Thoracic aorta (tissue), 2 donors: ENCODE measurements at regions not wholly inside any gene's neighbourhood (a gene's known extent, or its start where the extent isn't known, plus 50 kb on each side); places are given as distances from the start of the nearest gene placed in this dataset.
"Not testable (repeated sequence)": the region's sequence is repeated elsewhere in the genome, so short reads cannot be mapped to it uniquely, and the experiment has no call there.

Experiments used
- ATAC-seq: fragments of 150-250 bp; one replicate; pipeline ENCODE4 v1.8.0; 2017; ENCODE audit warnings: low read depth; ENCODE audit not compliant: insufficient number of reproducible peaks, low FRiP score
- DNase-seq: peaks from one replicate; pipeline ENCODE4 v3.0.0-alpha.2; 2020; ENCODE audit warnings: low spot score
- H3K27ac ChIP-seq, 2 donors: fragments of 200-600 bp; sonication (generic); 1 replicate in 1 of 2; 2 replicates in 1 of 2; pipeline ENCODE4 v1.5.1; 2016; ENCODE audit warnings: mild to moderate bottlenecking in 2 of 2, moderate library complexity in 2 of 2
- H3K27me3 ChIP-seq: fragments of 200-600 bp; sonication (generic); replicated peaks from 2 replicates; pipeline ENCODE4 v1.6.0; 2016; ENCODE audit warnings: mild to moderate bottlenecking; ENCODE audit not compliant: insufficient read depth
- H3K36me3 ChIP-seq: fragments of 200-600 bp; sonication (generic); one replicate; pipeline ENCODE4 v1.5.1; 2016
- H3K4me1 ChIP-seq, 2 donors: fragments of 200-600 bp; sonication (generic); 1 replicate in 1 of 2; 2 replicates in 1 of 2; pipeline versions ENCODE4 v1.5.1 to v1.6.0; 2016; ENCODE audit warnings: low read depth in 2 of 2, mild to moderate bottlenecking in 1 of 2; ENCODE audit not compliant: control insufficient read depth in 1 of 2
- H3K4me3 ChIP-seq: fragments of 200-600 bp; sonication (generic); 2 replicates; pipeline ENCODE4 v1.5.1; 2016; ENCODE audit warnings: mild to moderate bottlenecking
- H3K9me3 ChIP-seq: fragments of 200-600 bp; sonication (generic); 2 replicates; pipeline ENCODE4 v1.5.1; 2016
- CTCF ChIP-seq: fragments of 200-600 bp; sonication (generic); IDR thresholded peaks from one replicate; pipeline ENCODE4 v1.5.1; 2019; ENCODE audit warnings: antibody characterized with exemption

DNA sequence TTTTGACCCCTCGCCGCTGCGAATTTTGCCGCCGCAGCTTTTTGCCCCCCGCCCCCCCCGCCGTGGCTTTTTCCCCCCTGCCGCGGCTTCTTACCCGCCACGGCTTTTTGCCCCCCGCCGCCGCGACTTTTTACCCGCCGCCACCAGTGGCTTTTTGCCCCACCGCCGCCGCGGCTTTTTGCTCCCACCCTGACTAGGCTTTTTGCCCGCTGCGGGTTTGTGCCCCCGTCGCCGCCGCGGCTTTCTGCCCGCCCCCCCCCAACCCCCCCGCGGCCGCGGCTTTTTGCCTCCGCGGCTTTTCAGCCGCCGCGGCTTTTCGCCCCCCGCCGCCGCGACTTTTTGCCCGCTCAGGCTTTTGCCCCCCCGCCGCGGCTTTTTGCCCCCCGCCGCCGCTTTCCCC, 598.1 kb downstream of the GOLGA6L6 start:
- H3K27me3 ChIP-seq: peaks cover 3% of the 10 kb centered on the region
- DNase-seq (no peak), ATAC-seq (no peak)
- no peak overlapping the region for H3K27ac ChIP-seq
- no peaks in the 10 kb centered on the region for H3K4me1 ChIP-seq
- H3K36me3 ChIP-seq: no peaks in the 10 kb centered on the region
- TF ChIP-seq CTCF: no peak
- no peaks in the 10 kb centered on the region for H3K9me3 ChIP-seq
- no peak overlapping the region for H3K4me3 ChIP-seq

DNA sequence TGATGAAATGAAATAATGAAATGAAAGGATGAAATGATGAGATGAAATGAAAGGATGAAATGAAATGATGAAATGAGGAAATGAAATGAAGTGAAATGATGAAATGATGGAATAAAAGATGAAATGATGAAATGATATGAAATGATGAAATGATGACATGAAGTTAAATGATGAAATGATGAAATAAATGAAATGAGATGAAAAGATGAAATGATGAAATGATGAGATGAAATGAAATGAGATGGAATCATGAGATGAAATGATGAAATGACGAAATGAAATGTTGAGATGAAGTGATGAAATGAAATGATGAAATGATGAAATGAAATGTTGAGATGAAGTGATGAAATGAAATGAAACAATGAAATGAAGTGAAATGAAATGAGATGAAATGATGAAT, 638.3 kb downstream of the GOLGA6L6 start:
- ATAC-seq, H3K4me1 ChIP-seq: not testable (repeated sequence)

DNA sequence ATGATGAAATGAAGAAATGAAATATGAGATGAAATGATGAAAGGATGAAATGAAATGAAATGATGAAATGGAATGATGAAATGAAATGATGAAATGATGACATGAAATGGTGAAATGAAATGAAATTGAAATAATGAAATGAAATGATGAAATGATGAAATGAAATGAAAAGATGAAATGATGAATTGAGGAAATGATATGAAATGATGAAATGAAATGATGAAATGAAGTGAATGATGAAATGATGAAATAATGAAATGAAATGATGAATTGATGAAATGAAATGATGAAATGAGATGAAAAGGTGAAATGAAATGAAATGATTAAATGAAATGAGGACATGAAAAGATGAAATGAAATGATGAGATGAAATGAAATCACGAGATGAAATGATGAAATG, 639.2 kb downstream of the GOLGA6L6 start:
- not testable (repeated sequence) for H3K9me3 ChIP-seq, H3K36me3 ChIP-seq, H3K4me1 ChIP-seq, H3K4me3 ChIP-seq, H3K27me3 ChIP-seq, ATAC-seq, H3K27ac ChIP-seq, DNase-seq

More for the DNA sequence above, 638.3 kb downstream of the GOLGA6L6 start:
- not testable (repeated sequence) for H3K9me3 ChIP-seq, H3K27me3 ChIP-seq, H3K36me3 ChIP-seq, H3K27ac ChIP-seq, H3K4me3 ChIP-seq, DNase-seq

GRCh38 chr15:19901414-19901813, 640.2 kb downstream of the GOLGA6L6 start:
- not testable (repeated sequence) for H3K27me3 ChIP-seq, H3K4me1 ChIP-seq, DNase-seq, ATAC-seq, H3K9me3 ChIP-seq, H3K4me3 ChIP-seq, H3K27ac ChIP-seq, H3K36me3 ChIP-seq

- DNase-seq: no peak
- ATAC-seq: no peak
- no peak for TF ChIP-seq CTCF
- Histone ChIP-seq H3K9me3 (no peaks in the 10 kb centered on the region), H3K4me1 (no peaks in the 10 kb centered on the region), H3K27me3 (no peaks in the 10 kb centered on the region), H3K27ac (no peak overlapping the region), H3K36me3 (no peaks in the 10 kb centered on the region), H3K4me3 (no peak overlapping the region)
Observed at GRCh38 chr15:19899021-19899824, 642.4 kb downstream of the GOLGA6L6 start.

DNA sequence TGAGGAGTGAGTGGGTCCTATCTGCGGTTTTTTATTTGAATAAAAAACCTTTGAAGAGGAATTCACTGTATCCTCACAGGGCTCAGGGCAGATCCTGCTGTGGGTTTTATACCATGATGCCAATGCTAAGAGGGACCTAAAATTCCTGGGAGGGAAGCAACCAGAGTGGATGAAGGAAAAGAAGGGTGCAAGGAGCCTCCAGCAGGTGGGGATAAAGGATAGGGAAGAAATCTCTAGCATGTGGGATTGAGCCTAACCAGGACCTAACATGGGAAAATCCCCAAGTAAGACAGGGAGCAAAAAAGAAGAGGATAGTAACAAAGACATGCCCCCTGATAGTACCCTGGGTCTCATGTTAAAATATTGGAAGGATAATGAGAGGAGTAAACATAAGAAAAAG, 652.8 kb downstream of the GOLGA6L6 start:
- not testable (repeated sequence) for H3K36me3 ChIP-seq, H3K4me1 ChIP-seq, DNase-seq, H3K9me3 ChIP-seq, H3K27ac ChIP-seq, H3K4me3 ChIP-seq, H3K27me3 ChIP-seq, ATAC-seq

- not testable (repeated sequence) for H3K27ac ChIP-seq
Observed at GRCh38 chr15:19844061-19844460, 697.5 kb downstream of the GOLGA6L6 start.

More at GRCh38 chr15:19844061-19844460, 697.5 kb downstream of the GOLGA6L6 start:
- H3K4me1 ChIP-seq, H3K4me3 ChIP-seq, DNase-seq, H3K27me3 ChIP-seq, H3K36me3 ChIP-seq, H3K9me3 ChIP-seq, ATAC-seq: not testable (repeated sequence)
